PC-9 (cell line): ENCODE measurements at regions not wholly inside any gene's neighbourhood (a gene's known extent, or its start where the extent isn't known, plus 50 kb on each side); places are given as distances from the start of the nearest gene placed in this dataset.

ENCODE experiments used
- BruUV-seq: library from RNA; stranded (reverse); fragments of 400-500 nt; replicated peaks from 2 replicates; lab custom pipeline; 2021; lab: Mats Ljungman, UMichigan
- CTCF ChIA-PET: fragments of 300-600 bp; sonication (Branson Sonifier 250); formaldehyde crosslinking; loops from one replicate; lab custom pipeline; 2022; ENCODE audit warnings: antibody characterized with exemption; lab: Charles Lee
- POLR2A ChIA-PET: fragments of 300-600 bp; sonication (Branson Sonifier 250); formaldehyde crosslinking; loops from one replicate; lab custom pipeline; 2022; ENCODE audit warnings: antibody characterized with exemption; ENCODE audit not compliant: unreplicated experiment; lab: Charles Lee
- DNase-seq, 2 experiments: peaks; one replicate each; pipeline versions ENCODE4 v3.0.0 to v3.0.0-alpha.2; 2015 to 2022; ENCODE audit warnings: mixed read lengths in 1 of 2
- H2AFZ ChIP-seq: fragments of 200-600 bp; sonication (generic); 2 replicates; pipeline ENCODE4 v1.8.1; 2017; ENCODE audit warnings: antibody characterized with exemption
- H3F3A ChIP-seq: fragments of 200-600 bp; sonication (generic); 2 replicates; pipeline ENCODE4 v1.8.1; 2017; ENCODE audit warnings: antibody characterized with exemption, mild to moderate bottlenecking, low read depth; ENCODE audit not compliant: insufficient read depth
- H3K27ac ChIP-seq: fragments of 200-600 bp; sonication (generic); 2 replicates; pipeline ENCODE4 v1.6.1; 2016; ENCODE audit warnings: mixed run types
- H3K27me3 ChIP-seq: fragments of 200-600 bp; sonication (generic); 2 replicates; pipeline ENCODE4 v1.6.1; 2016; ENCODE audit warnings: low read depth, mixed run types; ENCODE audit not compliant: insufficient read depth
- H3K36me3 ChIP-seq: fragments of 200-600 bp; sonication (generic); 2 replicates; pipeline ENCODE4 v1.6.1; 2016; ENCODE audit warnings: low read depth, mixed run types
- H3K4me1 ChIP-seq: fragments of 200-600 bp; sonication (generic); replicated peaks from 2 replicates; pipeline ENCODE4 v1.6.1; 2016; ENCODE audit warnings: mixed run types; ENCODE audit not compliant: insufficient read depth
- H3K4me2 ChIP-seq: fragments of 200-600 bp; sonication (generic); 2 replicates; pipeline ENCODE4 v1.6.1; 2017; ENCODE audit warnings: mixed run types
- H3K4me3 ChIP-seq: fragments of 200-600 bp; sonication (generic); 2 replicates; pipeline ENCODE4 v1.6.1; 2016; ENCODE audit warnings: mixed run types
- H3K79me2 ChIP-seq: fragments of 200-600 bp; sonication (generic); 2 replicates; pipeline ENCODE4 v1.6.1; 2017; ENCODE audit warnings: low read depth, mixed run types
- H3K9me2 ChIP-seq: fragments of 200-600 bp; sonication (generic); 2 replicates; pipeline ENCODE4 v1.8.1; 2017; ENCODE audit warnings: mild to moderate bottlenecking; ENCODE audit not compliant: insufficient read depth
- H3K9me3 ChIP-seq: fragments of 200-600 bp; sonication (generic); 2 replicates; pipeline ENCODE4 v1.8.1; 2016; ENCODE audit warnings: low read depth; ENCODE audit not compliant: insufficient read depth
- H4K20me1 ChIP-seq: fragments of 200-600 bp; sonication (generic); 2 replicates; pipeline ENCODE4 v1.8.1; 2017; ENCODE audit not compliant: insufficient read depth
- CTCF ChIP-seq: fragments of 200-600 bp; sonication (generic); conservative IDR thresholded peaks from 2 replicates; pipeline ENCODE4 v1.6.1; 2017; ENCODE audit warnings: mixed run types, antibody characterized with exemption, mild to moderate bottlenecking, moderate library complexity
- EZH2 ChIP-seq: fragments of 200-600 bp; sonication (generic); IDR thresholded peaks from 2 replicates; pipeline ENCODE4 v1.8.0; 2017; ENCODE audit warnings: antibody characterized with exemption, low read depth
- intact Hi-C: fragments of 100-400 bp; cut with micrococcal nuclease; formaldehyde crosslinking; loops from one replicate; pipeline ENCODE4 v1.10.0; 2022; ENCODE audit not compliant: unreplicated experiment

GRCh38 chr12:19884021-19884492 lies 444.8 kb downstream of the AEBP2 start:
- POLR2A ChIA-PET = interaction anchor here (0.6 to 0.7 kb wide), 2 partner anchors 23 to 1066 kb away, joined by 4 to 6 read pairs; no protein-coding TSS in a partner anchor
- CTCF ChIA-PET = no interaction called here
- no peaks in the 10 kb centered on the region for H3K36me3 ChIP-seq
- BruUV-seq = no TSS peak
- intact Hi-C loops = no loop called here
- no peak for TF ChIP-seq CTCF
- no peak for TF ChIP-seq EZH2
- no peaks in the 10 kb centered on the region for H3F3A ChIP-seq
- H4K20me1 ChIP-seq = no peaks in the 10 kb centered on the region
- no peak overlapping the region for H2AFZ ChIP-seq
- H3K9me3 ChIP-seq = no peaks in the 10 kb centered on the region
- H3K9me2 ChIP-seq = no peaks in the 10 kb centered on the region
- H3K79me2 ChIP-seq = no peaks in the 10 kb centered on the region
- no peaks in the 10 kb centered on the region for H3K4me1 ChIP-seq
- H3K4me3 ChIP-seq = no peak overlapping the region
- no peaks in the 10 kb centered on the region for H3K27me3 ChIP-seq
- H3K27ac ChIP-seq = no peak overlapping the region
- DNase-seq = no peak
- H3K4me2 ChIP-seq = no peak overlapping the region

- H3F3A ChIP-seq = no peaks in the 10 kb centered on the region
- H4K20me1 ChIP-seq = no peaks in the 10 kb centered on the region
- no peaks in the 10 kb centered on the region for H3K36me3 ChIP-seq
- CTCF ChIA-PET = no interaction called here
- DNase-seq = no peak
- H2AFZ ChIP-seq = no peak overlapping the region
- no peaks in the 10 kb centered on the region for H3K9me2 ChIP-seq
- intact Hi-C loops = no loop called here
- BruUV-seq = no TSS peak
- no peak overlapping the region for H3K4me3 ChIP-seq
- TF ChIP-seq CTCF (no peak), EZH2 (no peak)
- POLR2A ChIA-PET = no interaction called here
- no peak overlapping the region for H3K4me2 ChIP-seq
- no peak overlapping the region for H3K27ac ChIP-seq
- H3K79me2 ChIP-seq = no peaks in the 10 kb centered on the region
- no peaks in the 10 kb centered on the region for H3K27me3 ChIP-seq
- no peaks in the 10 kb centered on the region for H3K9me3 ChIP-seq
- no peaks in the 10 kb centered on the region for H3K4me1 ChIP-seq
Measured at GRCh38 chr12:19885093-19885812, 446.0 kb downstream of the AEBP2 start.

GRCh38 chr12:19886065-19886464 lies 446.8 kb downstream of the AEBP2 start:
- Histone ChIP-seq H3K36me3 (no peaks in the 10 kb centered on the region), H3K27ac (no peak overlapping the region), H3K27me3 (no peaks in the 10 kb centered on the region), H3K4me1 (no peaks in the 10 kb centered on the region), H3F3A (no peaks in the 10 kb centered on the region), H3K4me3 (no peak overlapping the region), H3K4me2 (no peak overlapping the region), H3K9me3 (no peaks in the 10 kb centered on the region), H4K20me1 (no peaks in the 10 kb centered on the region), H2AFZ (no peak overlapping the region), H3K9me2 (no peaks in the 10 kb centered on the region), H3K79me2 (no peaks in the 10 kb centered on the region)
- intact Hi-C loops = no loop called here
- no peak for TF ChIP-seq CTCF
- TF ChIP-seq EZH2 = no peak
- ChIA-PET CTCF (no interaction called here), POLR2A (no interaction called here)
- BruUV-seq = no TSS peak
- no peak for DNase-seq
